Fibroblast of pulmonary artery (primary cell): ENCODE measurements at regions not wholly inside any gene's neighbourhood (a gene's known extent, or its start where the extent isn't known, plus 50 kb on each side); places are given as distances from the start of the nearest gene placed in this dataset.

Experiments used
- DNase-seq: peaks from one replicate; pipeline ENCODE4 v3.0.0-alpha.2; 2010; ENCODE audit warnings: low read depth
- H3K4me3 ChIP-seq: replicated peaks from 2 replicates; pipeline ENCODE4 v1.5.1; 2011; ENCODE audit warnings: low read depth, mild to moderate bottlenecking, control low read depth, low read length, moderate library complexity
- TF ChIP-seq, protein P1 (sequence below): IDR thresholded peaks from 2 replicates; pipeline ENCODE4 v1.5.1; 2011; ENCODE audit warnings: mild to moderate bottlenecking, control low read depth, low read length, inconsistent platforms; ENCODE audit errors: missing control alignments

DNA sequence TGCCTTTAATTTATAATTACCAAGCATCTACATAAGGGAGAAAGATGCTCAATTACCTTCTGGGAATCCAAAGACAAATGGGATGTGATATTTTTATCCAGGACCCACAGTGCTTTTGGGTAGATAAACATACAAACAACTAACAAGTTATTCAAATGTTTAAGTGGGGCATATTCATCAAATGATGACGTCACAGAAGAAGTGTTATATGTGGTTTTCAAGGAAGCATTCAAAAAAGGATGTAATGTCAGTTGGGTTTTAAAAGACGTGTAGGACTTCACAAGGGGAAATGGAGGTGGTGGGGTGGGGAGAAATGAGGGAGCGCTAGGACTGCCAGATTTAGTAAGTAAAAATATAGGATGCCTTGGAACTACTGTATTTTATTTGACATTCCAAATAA, 915.9 kb downstream of the KCNA4 start:
- TF ChIP-seq, protein P1, sequence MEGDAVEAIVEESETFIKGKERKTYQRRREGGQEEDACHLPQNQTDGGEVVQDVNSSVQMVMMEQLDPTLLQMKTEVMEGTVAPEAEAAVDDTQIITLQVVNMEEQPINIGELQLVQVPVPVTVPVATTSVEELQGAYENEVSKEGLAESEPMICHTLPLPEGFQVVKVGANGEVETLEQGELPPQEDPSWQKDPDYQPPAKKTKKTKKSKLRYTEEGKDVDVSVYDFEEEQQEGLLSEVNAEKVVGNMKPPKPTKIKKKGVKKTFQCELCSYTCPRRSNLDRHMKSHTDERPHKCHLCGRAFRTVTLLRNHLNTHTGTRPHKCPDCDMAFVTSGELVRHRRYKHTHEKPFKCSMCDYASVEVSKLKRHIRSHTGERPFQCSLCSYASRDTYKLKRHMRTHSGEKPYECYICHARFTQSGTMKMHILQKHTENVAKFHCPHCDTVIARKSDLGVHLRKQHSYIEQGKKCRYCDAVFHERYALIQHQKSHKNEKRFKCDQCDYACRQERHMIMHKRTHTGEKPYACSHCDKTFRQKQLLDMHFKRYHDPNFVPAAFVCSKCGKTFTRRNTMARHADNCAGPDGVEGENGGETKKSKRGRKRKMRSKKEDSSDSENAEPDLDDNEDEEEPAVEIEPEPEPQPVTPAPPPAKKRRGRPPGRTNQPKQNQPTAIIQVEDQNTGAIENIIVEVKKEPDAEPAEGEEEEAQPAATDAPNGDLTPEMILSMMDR, result no peak

DNA sequence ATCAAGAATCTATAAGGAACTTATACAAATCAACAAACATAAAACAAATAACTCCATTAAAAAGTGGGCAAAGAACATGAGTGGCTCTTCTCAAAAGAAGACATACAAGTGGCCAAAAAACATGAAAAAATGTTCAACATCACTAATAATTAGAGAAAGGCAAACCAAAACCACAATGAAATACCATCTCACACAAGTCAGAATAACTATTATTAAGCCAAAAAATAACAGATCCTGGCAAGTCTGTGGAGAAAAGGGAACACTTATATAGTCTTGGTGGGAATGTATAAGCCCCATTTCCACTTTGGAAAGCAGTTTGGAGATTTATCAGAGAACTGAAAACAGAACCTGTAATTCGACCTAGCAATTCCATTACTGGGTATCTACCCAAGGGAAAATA, 921.0 kb downstream of the KCNA4 start:
- no peak for DNase-seq
- TF ChIP-seq, protein P1, result no peak
- no peak overlapping the region for H3K4me3 ChIP-seq

More for the DNA sequence above, 915.9 kb downstream of the KCNA4 start:
- no peak for DNase-seq
- no peak overlapping the region for H3K4me3 ChIP-seq

DNA sequence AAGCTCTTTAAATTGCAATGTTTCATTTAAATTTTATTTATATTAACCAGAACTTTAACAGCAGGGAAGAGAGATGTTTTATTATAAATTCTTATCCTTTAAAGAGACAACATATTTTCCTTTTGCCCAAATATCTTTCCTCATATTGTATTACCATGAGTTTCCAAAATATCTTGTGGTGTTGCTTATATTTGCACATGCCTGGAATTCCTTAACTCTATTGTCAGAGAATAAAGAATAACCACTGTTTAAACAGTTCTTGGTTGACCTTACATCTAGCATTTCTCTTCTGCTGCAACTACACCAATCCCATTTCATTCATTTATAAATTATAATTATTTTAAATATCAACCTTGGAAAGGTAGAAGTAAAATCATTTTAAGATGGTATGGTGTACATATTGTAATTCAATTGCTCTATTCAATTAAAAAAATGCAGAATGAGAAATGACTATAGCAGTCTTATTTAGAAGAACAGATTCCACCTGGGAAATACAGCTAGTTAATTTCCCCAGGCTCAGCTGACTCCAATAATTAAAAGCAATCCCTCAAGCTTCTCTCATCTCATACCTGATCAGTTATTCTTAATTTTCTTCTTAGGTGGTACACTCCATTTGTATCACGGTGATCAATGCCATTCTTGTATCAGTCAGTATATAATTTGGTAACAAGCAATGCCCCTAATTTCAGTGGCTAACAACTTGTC, 923.3 kb downstream of the KCNA4 start:
- no peak overlapping the region for H3K4me3 ChIP-seq
- TF ChIP-seq, protein P1, result no peak
- DNase-seq, result peak; percentile 63

DNA sequence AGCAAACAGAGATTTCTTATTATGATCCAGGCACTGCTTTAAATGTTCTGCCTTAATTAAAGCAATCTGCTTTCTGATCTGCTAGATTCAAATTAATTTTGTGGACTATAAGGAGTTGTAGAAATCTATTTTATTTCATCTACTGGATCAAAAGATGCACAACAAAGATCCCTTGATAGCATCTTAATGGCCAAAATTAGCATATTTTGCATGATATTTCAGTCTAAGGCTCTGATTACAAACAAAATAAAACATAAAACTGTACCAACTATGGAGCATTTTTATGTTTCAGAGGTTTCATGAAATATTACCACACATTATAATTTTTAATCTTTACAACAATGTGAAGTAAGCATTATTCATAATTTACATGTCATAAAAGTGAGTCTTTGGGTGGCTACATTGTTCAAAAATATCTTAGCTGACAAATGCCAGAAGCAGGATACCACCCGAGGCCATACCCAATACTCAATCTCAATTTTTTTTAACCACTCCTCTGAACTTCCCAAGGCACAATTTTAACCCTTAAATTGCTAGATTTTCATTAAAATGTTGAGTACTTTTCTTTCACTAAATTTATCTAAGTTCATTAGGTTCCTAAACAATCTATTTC, 929.5 kb downstream of the KCNA4 start:
- DNase-seq, result no peak
- no peak overlapping the region for H3K4me3 ChIP-seq
- TF ChIP-seq, protein P1, result no peak

GRCh38 chr11:29075726-29076125, 941.1 kb downstream of the KCNA4 start:
- DNase-seq, result no peak
- TF ChIP-seq, protein P1, result no peak
- no peak overlapping the region for H3K4me3 ChIP-seq

DNA sequence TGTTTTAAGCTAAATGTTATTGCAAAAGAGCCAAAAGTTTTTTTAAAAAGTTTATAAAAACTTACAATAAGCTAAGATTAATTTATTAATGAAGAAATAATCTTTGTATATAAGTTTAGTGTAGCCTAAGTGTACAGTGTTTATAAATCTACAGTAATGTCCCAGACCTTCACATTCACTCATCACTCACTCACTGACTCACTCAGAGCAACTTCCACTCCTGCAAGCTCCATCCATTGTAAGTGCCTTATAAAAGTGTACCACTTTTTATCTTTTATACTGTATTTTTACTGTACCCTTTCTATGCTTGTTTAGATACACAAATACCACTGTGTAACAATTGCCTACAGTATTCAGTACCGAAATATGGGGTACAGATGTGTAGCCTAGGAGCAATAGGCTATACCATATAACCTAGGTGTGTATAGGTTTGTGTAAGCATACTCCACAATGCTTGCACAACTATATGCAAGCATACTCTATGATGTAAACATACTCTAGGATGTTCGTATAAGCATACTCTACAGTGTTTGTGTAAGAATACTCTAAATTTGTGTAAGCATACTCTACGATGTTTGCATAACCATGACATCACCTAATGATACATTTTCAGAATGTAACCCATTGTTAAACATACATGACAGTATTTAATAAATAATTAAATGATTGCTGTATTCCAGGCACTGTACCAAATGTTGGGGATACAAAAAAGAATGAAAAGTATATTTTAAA, 953.0 kb downstream of the KCNA4 start:
- TF ChIP-seq, protein P1, result no peak
- DNase-seq, result peak; percentile 0
- H3K4me3 ChIP-seq, result no peak overlapping the region
